Rectal smooth muscle tissue (tissue), 1 donor: ENCODE measurements at regions not wholly inside any gene's neighbourhood (a gene's known extent, or its start where the extent isn't known, plus 50 kb on each side); places are given as distances from the start of the nearest gene placed in this dataset.

ENCODE experiments used
- H3K27ac ChIP-seq: one replicate; pipeline ENCODE4 v1.7.0; 2013; ENCODE audit warnings: low read depth, low read length, inconsistent platforms
- H3K27me3 ChIP-seq: one replicate; pipeline ENCODE4 v1.7.0; 2013; ENCODE audit warnings: low read length; ENCODE audit not compliant: control insufficient read depth, insufficient read depth
- H3K36me3 ChIP-seq: one replicate; pipeline ENCODE4 v1.7.0; 2013; ENCODE audit warnings: low read length; ENCODE audit not compliant: control insufficient read depth, insufficient read depth
- H3K4me1 ChIP-seq: one replicate; pipeline ENCODE4 v1.7.0; 2013; ENCODE audit warnings: low read length; ENCODE audit not compliant: control insufficient read depth, insufficient read depth
- H3K4me3 ChIP-seq: one replicate; pipeline ENCODE4 v1.7.0; 2013; ENCODE audit warnings: low read length
- H3K9ac ChIP-seq: one replicate; pipeline ENCODE4 v1.7.0; 2013; ENCODE audit warnings: low read length

- Histone ChIP-seq H3K27ac (no peak overlapping the region), H3K36me3 (no peaks in the 10 kb centered on the region), H3K4me1 (no peaks in the 10 kb centered on the region), H3K27me3 (no peaks in the 10 kb centered on the region), H3K4me3 (no peak overlapping the region), H3K9ac (no peak overlapping the region)
These were observed 647.2 kb upstream of the PTBP2 start for GRCh38 chr1:96074422-96074821.

GRCh38 chr1:96074876-96075577 is 646.6 kb upstream of the PTBP2 start:
- H3K9ac ChIP-seq = no peak overlapping the region
- H3K4me1 ChIP-seq = no peaks in the 10 kb centered on the region
- no peak overlapping the region for H3K4me3 ChIP-seq
- H3K27ac ChIP-seq = no peak overlapping the region
- no peaks in the 10 kb centered on the region for H3K36me3 ChIP-seq
- no peaks in the 10 kb centered on the region for H3K27me3 ChIP-seq

GRCh38 chr1:96075704-96076455 is 645.7 kb upstream of the PTBP2 start:
- Histone ChIP-seq H3K4me1 (no peaks in the 10 kb centered on the region), H3K9ac (no peak overlapping the region), H3K4me3 (no peak overlapping the region), H3K36me3 (no peaks in the 10 kb centered on the region), H3K27ac (no peak overlapping the region), H3K27me3 (no peaks in the 10 kb centered on the region)

- Histone ChIP-seq H3K27me3 (no peaks in the 10 kb centered on the region), H3K4me1 (no peaks in the 10 kb centered on the region), H3K27ac (no peak overlapping the region), H3K4me3 (no peak overlapping the region), H3K9ac (no peak overlapping the region), H3K36me3 (no peaks in the 10 kb centered on the region)
These were observed 645.0 kb upstream of the PTBP2 start for GRCh38 chr1:96076589-96076988.

GRCh38 chr1:96079581-96079980 is 642.0 kb upstream of the PTBP2 start:
- Histone ChIP-seq H3K4me1 (no peaks in the 10 kb centered on the region), H3K27me3 (no peaks in the 10 kb centered on the region), H3K9ac (no peak overlapping the region), H3K4me3 (no peak overlapping the region), H3K36me3 (no peaks in the 10 kb centered on the region), H3K27ac (no peak overlapping the region)

- no peaks in the 10 kb centered on the region for H3K27me3 ChIP-seq
- H3K27ac ChIP-seq = no peak overlapping the region
- no peaks in the 10 kb centered on the region for H3K4me1 ChIP-seq
- H3K36me3 ChIP-seq = no peaks in the 10 kb centered on the region
- no peak overlapping the region for H3K4me3 ChIP-seq
- no peak overlapping the region for H3K9ac ChIP-seq
These were observed 640.7 kb upstream of the PTBP2 start for GRCh38 chr1:96080925-96081324.

GRCh38 chr1:96087719-96088118 is 633.9 kb upstream of the PTBP2 start:
- Histone ChIP-seq H3K9ac (no peak overlapping the region), H3K4me1 (no peaks in the 10 kb centered on the region), H3K36me3 (no peaks in the 10 kb centered on the region), H3K4me3 (no peak overlapping the region), H3K27ac (no peak overlapping the region), H3K27me3 (no peaks in the 10 kb centered on the region)

GRCh38 chr1:96090134-96090533 is 631.5 kb upstream of the PTBP2 start:
- Histone ChIP-seq H3K4me3 (no peak overlapping the region), H3K27ac (no peak overlapping the region), H3K4me1 (no peaks in the 10 kb centered on the region), H3K36me3 (no peaks in the 10 kb centered on the region), H3K27me3 (no peaks in the 10 kb centered on the region), H3K9ac (no peak overlapping the region)

GRCh38 chr1:96095849-96096612 is 625.6 kb upstream of the PTBP2 start:
- Histone ChIP-seq H3K9ac (no peak overlapping the region), H3K36me3 (no peaks in the 10 kb centered on the region), H3K4me3 (no peak overlapping the region), H3K27me3 (no peaks in the 10 kb centered on the region), H3K27ac (no peak overlapping the region), H3K4me1 (no peaks in the 10 kb centered on the region)

GRCh38 chr1:96096613-96097321 is 624.8 kb upstream of the PTBP2 start:
- Histone ChIP-seq H3K27ac (no peak overlapping the region), H3K4me1 (no peaks in the 10 kb centered on the region), H3K4me3 (no peak overlapping the region), H3K36me3 (no peaks in the 10 kb centered on the region), H3K27me3 (no peaks in the 10 kb centered on the region), H3K9ac (no peak overlapping the region)

- Histone ChIP-seq H3K27ac (no peak overlapping the region), H3K36me3 (no peaks in the 10 kb centered on the region), H3K4me1 (no peaks in the 10 kb centered on the region)
These were observed 617.1 kb upstream of the PTBP2 start for GRCh38 chr1:96104506-96104905.

GRCh38 chr1:96104906-96105305 is 616.7 kb upstream of the PTBP2 start:
- no peaks in the 10 kb centered on the region for H3K36me3 ChIP-seq
- no peak overlapping the region for H3K9ac ChIP-seq
- H3K27ac ChIP-seq = no peak overlapping the region
- H3K4me1 ChIP-seq = no peaks in the 10 kb centered on the region
- H3K4me3 ChIP-seq = no peak overlapping the region
- no peaks in the 10 kb centered on the region for H3K27me3 ChIP-seq

More at GRCh38 chr1:96104506-96104905, 617.1 kb upstream of the PTBP2 start:
- Histone ChIP-seq H3K27me3 (no peaks in the 10 kb centered on the region), H3K9ac (no peak overlapping the region), H3K4me3 (no peak overlapping the region)
